ENCODE measurements at regions not wholly inside any gene's neighbourhood (a gene's known extent, or its start where the extent isn't known, plus 50 kb on each side); places are given as distances from the start of the nearest gene placed in this dataset.
A peak's percentile ranks its signal among the peaks of the same experiment; 100 is the strongest.

DNA sequence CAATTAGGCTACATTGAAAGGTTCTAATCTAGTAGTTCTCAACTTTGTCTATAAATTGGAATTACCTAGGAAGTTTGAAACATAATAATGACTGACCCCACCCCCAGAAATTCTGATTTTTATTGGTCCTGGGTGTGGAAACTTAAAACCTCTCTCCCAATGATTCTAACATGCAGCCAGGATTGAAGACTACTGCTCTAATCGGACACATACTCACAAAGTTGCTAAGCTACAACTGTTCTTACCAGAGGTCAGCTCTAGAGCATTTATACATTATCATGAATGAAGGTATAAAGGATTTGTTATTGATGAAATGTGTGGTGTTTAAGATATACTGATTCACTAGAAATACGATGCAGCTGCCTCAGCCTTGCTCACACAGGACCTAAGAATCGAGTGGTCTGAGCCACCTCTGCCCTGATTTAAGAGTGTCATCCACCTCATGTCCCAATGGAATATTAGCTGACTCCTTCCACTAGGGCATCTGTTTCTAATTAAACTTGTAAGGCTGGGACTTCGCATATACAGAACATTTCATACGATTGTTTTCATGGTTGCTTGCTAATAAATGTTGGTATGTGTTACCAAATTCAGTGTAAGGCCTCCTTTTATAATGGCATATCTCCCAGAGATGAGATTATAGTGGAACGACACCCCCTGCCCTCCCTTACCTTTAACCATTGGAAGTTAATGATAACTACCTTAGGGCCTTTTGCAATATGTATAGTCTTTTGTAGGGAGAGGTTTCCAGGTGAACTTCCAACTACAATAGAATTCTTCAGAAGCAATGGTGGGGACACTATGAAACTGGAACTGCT lies 410.8 kb upstream of the PDE3A start:
- no peak overlapping the region for H3K4me3 ChIP-seq (ENCODE audit: low read depth, low read length)
- TF ChIP-seq, protein P1, sequence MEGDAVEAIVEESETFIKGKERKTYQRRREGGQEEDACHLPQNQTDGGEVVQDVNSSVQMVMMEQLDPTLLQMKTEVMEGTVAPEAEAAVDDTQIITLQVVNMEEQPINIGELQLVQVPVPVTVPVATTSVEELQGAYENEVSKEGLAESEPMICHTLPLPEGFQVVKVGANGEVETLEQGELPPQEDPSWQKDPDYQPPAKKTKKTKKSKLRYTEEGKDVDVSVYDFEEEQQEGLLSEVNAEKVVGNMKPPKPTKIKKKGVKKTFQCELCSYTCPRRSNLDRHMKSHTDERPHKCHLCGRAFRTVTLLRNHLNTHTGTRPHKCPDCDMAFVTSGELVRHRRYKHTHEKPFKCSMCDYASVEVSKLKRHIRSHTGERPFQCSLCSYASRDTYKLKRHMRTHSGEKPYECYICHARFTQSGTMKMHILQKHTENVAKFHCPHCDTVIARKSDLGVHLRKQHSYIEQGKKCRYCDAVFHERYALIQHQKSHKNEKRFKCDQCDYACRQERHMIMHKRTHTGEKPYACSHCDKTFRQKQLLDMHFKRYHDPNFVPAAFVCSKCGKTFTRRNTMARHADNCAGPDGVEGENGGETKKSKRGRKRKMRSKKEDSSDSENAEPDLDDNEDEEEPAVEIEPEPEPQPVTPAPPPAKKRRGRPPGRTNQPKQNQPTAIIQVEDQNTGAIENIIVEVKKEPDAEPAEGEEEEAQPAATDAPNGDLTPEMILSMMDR (IDR thresholded peaks at IDR 0.05; ENCODE audit: insufficient read depth, low read depth, low read length): no peak
- DNase-seq (ENCODE audit: low read depth): peak; percentile 63

- H3K4me3 ChIP-seq (ENCODE audit: low read depth, low read length): no peak overlapping the region
- TF ChIP-seq, protein P1 (IDR thresholded peaks at IDR 0.05; ENCODE audit: insufficient read depth, low read depth, low read length): no peak
- DNase-seq (ENCODE audit: low read depth): no peak
These were observed 409.9 kb upstream of the PDE3A start for GRCh38 chr12:19958389-19958788.

DNA sequence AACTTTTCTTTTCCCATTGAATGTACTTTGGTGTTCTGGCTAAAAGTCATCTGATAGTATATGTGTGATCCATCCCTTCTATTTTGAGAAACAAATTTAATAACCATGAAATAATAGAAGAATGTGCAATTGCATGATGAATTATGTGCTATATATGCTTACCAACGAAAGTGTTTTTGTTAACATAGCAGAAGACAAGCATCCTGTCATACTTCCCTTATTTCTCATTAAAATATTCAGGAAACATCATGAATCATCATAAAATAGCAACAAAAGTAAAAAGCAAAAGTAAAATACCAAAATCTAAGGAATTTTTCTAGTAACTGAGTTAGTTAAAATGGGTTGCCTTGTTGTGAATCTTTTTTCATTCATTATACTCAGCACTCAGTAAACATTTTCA lies 409.0 kb upstream of the PDE3A start:
- TF ChIP-seq, protein P1 (IDR thresholded peaks at IDR 0.05; ENCODE audit: insufficient read depth, low read depth, low read length): no peak
- DNase-seq (ENCODE audit: low read depth): no peak
- H3K4me3 ChIP-seq (ENCODE audit: low read depth, low read length): no peak overlapping the region

GRCh38 chr12:19960527-19960926 lies 407.8 kb upstream of the PDE3A start:
- no peak for DNase-seq (ENCODE audit: low read depth)
- no peak overlapping the region for H3K4me3 ChIP-seq (ENCODE audit: low read depth, low read length)
- TF ChIP-seq, protein P1 (IDR thresholded peaks at IDR 0.05; ENCODE audit: insufficient read depth, low read depth, low read length): no peak

DNA sequence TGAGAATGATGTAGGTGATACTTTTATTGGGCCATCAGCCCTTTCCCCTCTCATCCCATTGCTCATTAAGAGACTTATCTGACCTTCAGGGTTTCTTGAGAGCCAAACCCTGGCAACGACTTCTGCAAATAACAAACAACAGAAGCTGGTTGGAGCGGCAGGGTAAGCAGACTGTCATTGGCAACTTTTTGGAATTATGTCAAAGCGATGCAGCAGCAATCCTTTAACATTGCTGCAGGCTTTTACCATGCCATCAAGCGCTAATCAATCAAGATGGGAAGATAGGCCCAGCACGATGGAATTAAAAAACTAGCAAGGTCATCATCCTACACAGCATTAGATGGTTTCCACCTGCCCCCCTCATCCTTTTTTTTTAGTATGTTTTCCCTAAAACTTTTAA lies 406.1 kb upstream of the PDE3A start:
- DNase-seq (ENCODE audit: low read depth): no peak
- TF ChIP-seq, protein P1 (IDR thresholded peaks at IDR 0.05; ENCODE audit: insufficient read depth, low read depth, low read length): no peak
- H3K4me3 ChIP-seq (ENCODE audit: low read depth, low read length): no peak overlapping the region

- no peak for DNase-seq (ENCODE audit: low read depth)
- no peak overlapping the region for H3K4me3 ChIP-seq (ENCODE audit: low read depth, low read length)
These were observed 404.4 kb upstream of the PDE3A start for GRCh38 chr12:19963972-19964371.

More at GRCh38 chr12:19963972-19964371, 404.4 kb upstream of the PDE3A start:
- TF ChIP-seq, protein P1 (IDR thresholded peaks at IDR 0.05; ENCODE audit: insufficient read depth, low read depth, low read length): no peak

All from fibroblast of villous mesenchyme (primary cell).